Embryonic facial prominence (tissue), 1 donor: ENCODE measurements at regions not wholly inside any gene's neighbourhood (a gene's known extent, or its start where the extent isn't known, plus 50 kb on each side); places are given as distances from the start of the nearest gene placed in this dataset.
"Not testable (repeated sequence)": the region's sequence is repeated elsewhere in the genome, so short reads cannot be mapped to it uniquely, and the experiment has no call there.

Experiments
- DNase-seq: peaks from one replicate; pipeline ENCODE4 v3.0.0-alpha.2; 2016; ENCODE audit errors: extremely low spot score

GRCh38 chr14:56422221-56422620 is 157.4 kb upstream of the TMEM260 start:
- no peak for DNase-seq

GRCh38 chr14:56422703-56423213 is 156.8 kb upstream of the TMEM260 start:
- DNase-seq, result peak; percentile 86

DNA sequence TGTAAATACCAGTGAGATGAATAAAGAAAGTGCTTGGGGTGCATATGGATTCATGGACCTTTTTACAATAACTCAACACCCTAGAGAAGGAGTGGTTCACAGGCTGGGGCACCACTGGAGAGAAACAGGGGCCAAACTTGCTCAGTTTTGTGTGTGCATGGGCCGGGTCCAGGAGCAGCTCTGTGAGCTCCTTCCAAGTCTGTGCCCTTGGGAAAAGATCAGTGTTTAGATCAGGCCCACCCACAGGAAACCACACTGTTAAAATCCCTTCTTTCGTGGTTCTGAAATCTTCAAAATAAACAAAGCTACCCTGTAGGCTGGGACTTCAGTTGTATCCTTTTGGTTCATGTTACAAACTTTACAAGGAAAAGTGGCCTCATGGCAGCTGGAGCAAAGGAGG is 156.1 kb upstream of the TMEM260 start:
- peak; percentile 20 for DNase-seq

GRCh38 chr14:56431013-56431412 is 148.6 kb upstream of the TMEM260 start:
- DNase-seq, result no peak

GRCh38 chr14:56449670-56450213 is 129.9 kb upstream of the TMEM260 start:
- no peak for DNase-seq

DNA sequence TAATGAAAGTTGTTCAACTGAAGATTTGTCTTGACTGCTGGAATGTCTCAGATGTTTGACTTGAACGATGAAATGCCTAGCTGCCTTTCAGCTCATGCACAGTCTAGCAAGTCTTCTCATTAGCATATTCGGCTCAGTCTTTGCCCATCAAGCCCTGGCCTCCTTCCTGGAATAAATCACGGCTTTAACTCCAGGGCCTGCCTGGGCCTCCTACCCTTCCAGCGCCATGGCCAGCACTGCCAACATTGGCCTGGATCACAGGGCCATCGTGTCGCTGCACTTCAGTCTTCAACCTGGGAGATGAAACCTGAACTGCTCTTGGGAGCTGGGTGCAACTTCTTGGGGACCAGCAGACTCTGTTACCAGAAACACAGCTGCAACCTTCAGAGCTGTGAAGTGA is 126.7 kb upstream of the TMEM260 start:
- DNase-seq, result no peak

DNA sequence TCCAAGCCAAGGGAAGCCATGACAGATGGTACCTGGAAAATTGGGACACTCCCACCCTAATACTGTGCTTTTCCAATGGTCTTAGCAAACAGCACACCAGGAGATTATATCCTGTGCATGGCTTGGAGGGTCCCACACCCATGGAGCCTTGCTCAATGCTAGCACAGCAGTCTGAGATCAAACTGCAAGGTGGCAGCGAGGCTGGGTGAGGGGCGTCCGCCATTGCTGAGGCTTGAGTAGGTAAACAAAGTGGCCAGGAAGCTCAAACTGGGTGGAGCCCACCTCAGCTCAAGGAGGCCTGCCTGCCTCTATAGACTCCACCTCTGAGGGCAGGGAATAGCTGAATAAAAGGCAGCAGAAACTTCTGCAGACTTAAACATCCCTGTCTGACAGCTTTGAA is 124.9 kb upstream of the TMEM260 start:
- DNase-seq, result not testable (repeated sequence)

GRCh38 chr14:56460469-56460868 is 119.1 kb upstream of the TMEM260 start:
- DNase-seq, result no peak

GRCh38 chr14:56461276-56462275 is 118.0 kb upstream of the TMEM260 start:
- no peak for DNase-seq

- no peak for DNase-seq
Observed at GRCh38 chr14:56463271-56463890, 116.2 kb upstream of the TMEM260 start.

DNA sequence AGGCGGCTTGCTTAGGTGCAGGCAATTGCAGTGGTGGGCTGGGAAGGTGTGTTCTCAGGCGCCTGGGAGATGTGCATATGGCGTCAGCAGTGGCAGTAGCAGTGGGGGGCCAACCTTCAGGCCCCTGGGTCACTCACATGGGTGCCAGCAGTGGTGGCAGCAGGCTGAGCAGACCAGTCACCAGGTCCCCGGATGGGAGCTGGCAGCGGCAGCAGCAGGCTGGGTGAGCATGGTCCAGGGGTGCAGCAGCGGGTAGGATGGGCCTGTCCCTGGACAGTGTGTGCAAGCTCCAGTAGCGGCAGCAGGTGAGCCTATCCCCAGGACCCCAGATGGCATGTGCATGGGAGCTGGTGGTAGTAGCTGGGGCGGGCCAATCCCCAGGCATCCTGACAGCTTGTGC is 108.5 kb upstream of the TMEM260 start:
- DNase-seq, result no peak

DNA sequence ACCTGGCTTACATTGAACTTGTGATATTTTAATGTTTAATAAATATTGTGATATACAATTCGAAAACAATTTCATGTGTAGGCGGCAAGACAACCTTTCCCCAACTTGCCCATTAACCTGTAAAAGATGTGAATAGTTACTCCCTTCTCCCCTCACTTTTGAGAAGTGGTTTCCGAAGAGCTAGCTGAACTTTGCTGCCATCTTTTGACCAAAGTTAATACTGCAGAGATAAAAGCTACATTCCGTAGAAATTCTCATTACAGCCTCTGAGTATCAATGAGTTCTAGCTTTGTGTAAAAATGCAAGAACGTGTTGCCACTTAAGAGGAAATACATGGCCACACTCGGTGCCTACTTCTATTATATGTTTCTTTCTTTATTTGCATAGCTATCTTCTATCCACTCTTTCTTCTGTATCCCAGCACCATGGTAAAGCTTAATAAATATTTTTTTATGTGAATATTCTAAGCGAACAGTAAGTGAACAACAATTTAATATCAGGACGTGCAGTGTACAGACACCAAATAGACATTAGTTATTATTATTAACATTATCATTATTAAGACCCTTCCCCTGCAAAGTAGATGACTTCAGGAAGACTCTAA is 105.1 kb upstream of the TMEM260 start:
- peak; percentile 44 for DNase-seq

DNA sequence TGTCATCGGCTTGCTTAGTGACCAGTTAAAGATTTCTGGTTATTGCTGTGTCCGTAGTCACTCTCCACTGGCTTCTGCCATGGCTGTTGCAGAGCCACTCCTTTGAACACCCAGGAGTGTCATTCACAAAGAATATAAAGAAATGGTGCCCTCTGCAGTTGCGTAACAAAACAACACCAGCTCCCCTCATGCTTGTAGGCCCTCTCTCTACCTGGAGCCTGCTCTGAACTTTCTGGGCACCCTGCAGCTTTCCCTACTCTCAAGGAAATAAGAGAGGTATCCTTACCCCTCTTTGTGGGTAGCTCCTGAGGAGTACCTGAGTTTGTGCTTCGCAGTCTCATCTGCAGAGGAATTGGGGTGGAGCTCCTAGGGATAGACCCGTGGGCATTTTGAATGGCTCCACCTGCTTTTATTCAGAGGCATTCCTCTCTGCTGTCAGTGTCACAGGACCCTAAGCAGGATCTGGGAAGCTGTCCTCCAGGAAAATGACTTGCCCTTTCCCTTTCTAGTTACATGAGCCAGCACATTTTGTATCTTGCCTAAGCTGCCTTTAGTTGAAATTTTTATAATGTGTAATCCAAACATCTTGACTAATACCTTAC is 97.2 kb upstream of the TMEM260 start:
- no peak for DNase-seq

- peak; percentile 29 for DNase-seq
Observed at GRCh38 chr14:56487090-56487667, 92.4 kb upstream of the TMEM260 start.

DNA sequence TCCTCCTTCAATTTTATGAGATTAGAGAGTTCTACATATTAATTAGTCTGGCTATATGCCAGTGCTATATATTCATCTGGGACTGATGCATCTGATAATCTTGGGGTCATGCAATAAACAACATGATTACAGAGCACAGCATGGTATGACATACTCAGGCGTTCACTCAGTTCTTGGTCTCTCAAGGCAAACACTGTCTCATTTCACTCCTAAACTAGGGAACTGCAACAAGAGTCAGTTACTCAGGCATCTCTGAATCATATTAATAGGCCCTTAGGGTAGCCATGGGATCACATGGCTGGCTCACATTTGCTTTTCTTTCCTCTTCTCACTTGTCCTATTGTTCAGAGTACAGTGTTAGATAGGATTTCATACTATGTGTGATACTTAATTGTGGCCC is 91.8 kb upstream of the TMEM260 start:
- DNase-seq, result no peak

GRCh38 chr14:56488306-56488705 is 91.3 kb upstream of the TMEM260 start:
- no peak for DNase-seq

DNA sequence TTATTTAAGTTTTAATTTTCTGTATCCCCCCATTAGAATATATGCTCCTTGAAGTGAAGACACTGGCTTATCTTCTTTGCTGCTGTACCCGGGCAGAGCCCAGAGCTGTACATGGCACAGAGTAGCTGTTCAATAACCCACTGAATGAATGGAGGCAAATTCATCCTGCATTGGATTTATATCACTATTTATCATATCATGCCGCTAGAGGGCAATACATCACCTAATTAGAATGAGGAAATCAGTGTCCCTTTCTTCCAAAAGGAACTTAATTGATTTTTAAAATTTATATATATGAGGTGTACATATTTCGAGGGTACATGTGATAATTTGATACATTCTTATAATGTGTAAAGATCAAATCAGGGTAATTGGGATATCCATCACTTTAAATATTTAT is 89.2 kb upstream of the TMEM260 start:
- no peak for DNase-seq

- no peak for DNase-seq
Observed at GRCh38 chr14:56491299-56492285, 88.0 kb upstream of the TMEM260 start.

GRCh38 chr14:56494167-56494566 is 85.4 kb upstream of the TMEM260 start:
- DNase-seq, result no peak

DNA sequence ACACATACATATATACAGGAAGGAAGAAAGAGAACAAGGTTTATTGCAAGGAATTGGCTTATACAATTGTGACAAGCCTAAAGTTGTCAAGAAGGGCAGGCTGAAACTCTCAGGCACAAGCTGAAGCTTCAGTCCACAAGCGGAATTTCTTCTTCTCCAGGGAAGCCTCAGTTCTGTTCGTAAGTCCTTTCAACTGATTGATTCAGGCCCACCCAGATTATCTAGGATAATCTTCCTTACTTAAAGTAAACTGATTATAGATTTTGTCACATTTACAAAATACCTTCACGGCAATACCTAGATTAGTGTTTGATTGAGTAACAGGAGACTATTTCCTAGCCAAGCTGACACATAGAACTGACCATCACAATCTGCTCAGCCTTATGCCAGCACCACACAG is 81.5 kb upstream of the TMEM260 start:
- no peak for DNase-seq
